ENCODE measurements at regions not wholly inside any gene's neighbourhood (a gene's known extent, or its start where the extent isn't known, plus 50 kb on each side); places are given as distances from the start of the nearest gene placed in this dataset.

DNA sequence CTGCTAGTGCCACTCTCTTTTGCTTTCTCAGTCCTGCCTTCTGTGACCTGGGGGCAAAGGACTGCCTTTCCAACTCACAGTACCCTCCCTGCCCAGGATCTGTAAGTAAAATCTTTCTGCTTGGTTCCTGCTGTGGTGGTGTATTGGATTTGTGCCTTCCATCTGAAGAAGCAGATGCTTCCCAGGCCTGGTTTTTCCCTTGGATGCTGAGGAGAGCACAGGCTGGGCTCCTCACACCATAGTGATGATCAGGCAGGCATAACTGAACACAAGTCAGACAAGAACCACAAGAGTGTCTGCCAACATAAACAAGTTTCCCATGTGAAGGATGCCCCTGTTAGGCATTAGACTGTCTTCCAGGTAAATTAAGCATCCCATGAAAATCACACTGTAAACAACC is 121.3 kb upstream of the NRXN1 start:
- no peak overlapping the region for H4K91ac ChIP-seq (ENCODE audit: low read depth, low read length, poor library complexity)
- H3K27me3 ChIP-seq (ENCODE audit: control insufficient read depth in 3 of 3, insufficient read depth in 3 of 3, low read depth in 1 of 3, low read length in 3 of 3) = no peaks in the 10 kb centered on the region
- H2BK12ac ChIP-seq (ENCODE audit: low read length) = no peak overlapping the region
- H2AFZ ChIP-seq (ENCODE audit: low read length) = no peak overlapping the region
- H3K4me1 ChIP-seq (ENCODE audit: control insufficient read depth in 2 of 2, insufficient read depth in 1 of 2, low read depth in 1 of 2, low read length in 2 of 2) = no peaks in the 10 kb centered on the region
- H3K23ac ChIP-seq (ENCODE audit: low read depth, low read length, poor library complexity) = no peak overlapping the region
- no peak overlapping the region for H4K8ac ChIP-seq (ENCODE audit: low read depth, low read length)
- no peak overlapping the region for H2BK15ac ChIP-seq (ENCODE audit: low read length)
- H3K9me3 ChIP-seq (replicated peaks in 1 of 2; ENCODE audit: control insufficient read depth in 2 of 2, insufficient read depth in 1 of 2, low read depth in 1 of 2, low read length in 2 of 2) = no peaks in the 10 kb centered on the region
- H2BK120ac ChIP-seq (ENCODE audit: low read depth, low read length) = no peak overlapping the region
- no peak overlapping the region for H3K27ac ChIP-seq (replicated peaks; ENCODE audit: low read length)
- no peak overlapping the region for H3K18ac ChIP-seq (ENCODE audit: low read length)
- H3K14ac ChIP-seq (ENCODE audit: low read length) = no peak overlapping the region
- no peaks in the 10 kb centered on the region for H3K36me3 ChIP-seq (replicated peaks in 1 of 2; ENCODE audit: control insufficient read depth in 2 of 2, insufficient read depth in 2 of 2, low read length in 2 of 2)
- no peak overlapping the region for H3K4ac ChIP-seq (ENCODE audit: low read length)
- no peak overlapping the region for H3K4me3 ChIP-seq (ENCODE audit: low read length in 2 of 2)
- H3K9ac ChIP-seq (ENCODE audit: low read depth, low read length, poor library complexity) = no peak overlapping the region
- DNase-seq (ENCODE audit: low spot score) = no peak
- no peaks in the 10 kb centered on the region for H3K79me1 ChIP-seq (ENCODE audit: low read depth, low read length)
- no peak overlapping the region for H3K4me2 ChIP-seq (ENCODE audit: insufficient read depth, low read length, poor library complexity, severe bottlenecking)
- H2AK5ac ChIP-seq (ENCODE audit: low read depth, low read length) = no peak overlapping the region
- H2BK5ac ChIP-seq (ENCODE audit: low read length) = no peak overlapping the region

DNA sequence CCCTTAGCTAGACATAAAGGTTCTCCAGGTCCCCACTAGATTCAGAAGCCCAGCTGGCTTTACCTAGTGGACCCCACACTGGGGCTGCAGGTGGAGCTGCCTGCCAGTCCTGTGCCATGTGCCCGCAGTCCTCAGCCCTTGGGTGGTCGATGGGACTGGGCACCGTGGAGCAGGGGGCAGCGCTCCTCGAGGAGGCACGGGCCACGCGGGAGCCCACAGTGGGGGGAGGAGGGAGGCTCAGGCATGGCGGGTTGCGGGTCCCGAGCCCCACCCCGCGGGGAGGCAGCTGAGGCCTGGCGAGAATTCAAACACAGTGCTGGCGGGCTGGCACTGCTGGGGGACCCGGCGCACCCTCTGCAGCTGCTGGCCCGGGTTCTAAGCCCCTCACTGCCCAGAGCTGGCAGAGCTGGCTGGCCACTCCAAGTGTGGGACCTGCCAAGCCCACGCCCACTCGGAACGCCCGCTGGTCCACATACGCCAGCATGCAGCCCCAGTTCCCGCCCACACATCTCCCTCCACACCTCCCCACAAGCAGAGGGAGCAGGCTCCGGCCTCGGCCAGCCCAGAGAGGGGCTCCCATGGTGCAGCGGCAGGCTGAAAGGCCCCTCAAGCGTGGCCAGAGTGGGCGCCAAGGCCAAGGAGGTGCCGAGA is 119.7 kb upstream of the NRXN1 start:
- no peak for DNase-seq (ENCODE audit: low spot score)
- Histone ChIP-seq H3K18ac (ENCODE audit: low read length) (no peak overlapping the region), H2BK15ac (ENCODE audit: low read length) (no peak overlapping the region), H3K9ac (ENCODE audit: low read depth, low read length, poor library complexity) (no peak overlapping the region), H3K9me3 (replicated peaks in 1 of 2; ENCODE audit: control insufficient read depth in 2 of 2, insufficient read depth in 1 of 2, low read depth in 1 of 2, low read length in 2 of 2) (no peaks in the 10 kb centered on the region), H3K36me3 (replicated peaks in 1 of 2; ENCODE audit: control insufficient read depth in 2 of 2, insufficient read depth in 2 of 2, low read length in 2 of 2) (no peaks in the 10 kb centered on the region), H3K27ac (replicated peaks; ENCODE audit: low read length) (no peak overlapping the region), H2BK5ac (ENCODE audit: low read length) (no peak overlapping the region), H3K4me1 (ENCODE audit: control insufficient read depth in 2 of 2, insufficient read depth in 1 of 2, low read depth in 1 of 2, low read length in 2 of 2) (no peaks in the 10 kb centered on the region), H4K91ac (ENCODE audit: low read depth, low read length, poor library complexity) (no peak overlapping the region), H3K4ac (ENCODE audit: low read length) (no peak overlapping the region), H2BK12ac (ENCODE audit: low read length) (no peak overlapping the region), H3K14ac (ENCODE audit: low read length) (peak overlapping the region; percentile 71), H4K8ac (ENCODE audit: low read depth, low read length) (no peak overlapping the region), H3K4me2 (ENCODE audit: insufficient read depth, low read length, poor library complexity, severe bottlenecking) (no peak overlapping the region), H3K27me3 (ENCODE audit: control insufficient read depth in 3 of 3, insufficient read depth in 3 of 3, low read depth in 1 of 3, low read length in 3 of 3) (no peaks in the 10 kb centered on the region), H2BK120ac (ENCODE audit: low read depth, low read length) (no peak overlapping the region), H3K79me1 (ENCODE audit: low read depth, low read length) (no peaks in the 10 kb centered on the region), H3K4me3 (ENCODE audit: low read length in 2 of 2) (peak overlapping the region in 1 of 2 donors; percentile 55), H2AK5ac (ENCODE audit: low read depth, low read length) (no peak overlapping the region), H2AFZ (ENCODE audit: low read length) (no peak overlapping the region), H3K23ac (ENCODE audit: low read depth, low read length, poor library complexity) (no peak overlapping the region)
- no CpG with 5 or more reads among the region's 30 CpGs for WGBS, 2 donors (ENCODE audit: extremely low coverage in 2 of 2, insufficient read length in 2 of 2, insufficient replicate concordance in 1 of 2)

DNA sequence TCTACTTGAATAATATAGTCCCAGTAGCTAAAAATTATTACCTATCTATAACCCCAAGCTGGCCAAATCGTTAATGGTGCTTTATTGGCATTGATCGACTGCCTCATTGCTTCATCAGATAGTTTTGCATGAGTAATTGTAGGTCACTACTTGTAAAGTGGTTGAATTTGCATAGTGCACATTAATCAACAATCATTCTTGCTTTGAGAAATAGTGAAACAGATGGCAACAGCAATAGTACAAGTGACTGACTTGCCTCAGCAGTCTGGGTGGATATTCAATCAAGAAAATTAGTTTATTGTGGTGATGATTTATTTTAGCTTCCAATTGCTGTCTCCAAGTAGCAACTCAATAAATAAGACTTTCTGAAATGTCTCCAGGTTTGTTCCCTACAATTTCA is 117.8 kb upstream of the NRXN1 start:
- no CpG with 5 or more reads among the region's 2 CpGs for WGBS, 2 donors (ENCODE audit: extremely low coverage in 2 of 2, insufficient read length in 2 of 2, insufficient replicate concordance in 1 of 2)
- no peak overlapping the region for H2AK5ac ChIP-seq (ENCODE audit: low read depth, low read length)
- H3K27me3 ChIP-seq (ENCODE audit: control insufficient read depth in 3 of 3, insufficient read depth in 3 of 3, low read depth in 1 of 3, low read length in 3 of 3) = no peaks in the 10 kb centered on the region
- H3K9ac ChIP-seq (ENCODE audit: low read depth, low read length, poor library complexity) = no peak overlapping the region
- H3K27ac ChIP-seq (replicated peaks; ENCODE audit: low read length) = no peak overlapping the region
- no peak overlapping the region for H2AFZ ChIP-seq (ENCODE audit: low read length)
- DNase-seq (ENCODE audit: low spot score) = no peak
- H3K4me1 ChIP-seq (ENCODE audit: control insufficient read depth in 2 of 2, insufficient read depth in 1 of 2, low read depth in 1 of 2, low read length in 2 of 2) = no peaks in the 10 kb centered on the region
- no peak overlapping the region for H3K4me2 ChIP-seq (ENCODE audit: insufficient read depth, low read length, poor library complexity, severe bottlenecking)
- H3K4ac ChIP-seq (ENCODE audit: low read length) = no peak overlapping the region
- H3K36me3 ChIP-seq (replicated peaks in 1 of 2; ENCODE audit: control insufficient read depth in 2 of 2, insufficient read depth in 2 of 2, low read length in 2 of 2) = no peaks in the 10 kb centered on the region
- H3K23ac ChIP-seq (ENCODE audit: low read depth, low read length, poor library complexity) = no peak overlapping the region
- H3K14ac ChIP-seq (ENCODE audit: low read length) = no peak overlapping the region
- H3K79me1 ChIP-seq (ENCODE audit: low read depth, low read length) = no peaks in the 10 kb centered on the region
- no peak overlapping the region for H3K4me3 ChIP-seq (ENCODE audit: low read length in 2 of 2)
- no peak overlapping the region for H2BK5ac ChIP-seq (ENCODE audit: low read length)
- H2BK15ac ChIP-seq (ENCODE audit: low read length) = no peak overlapping the region
- no peaks in the 10 kb centered on the region for H3K9me3 ChIP-seq (replicated peaks in 1 of 2; ENCODE audit: control insufficient read depth in 2 of 2, insufficient read depth in 1 of 2, low read depth in 1 of 2, low read length in 2 of 2)
- no peak overlapping the region for H3K18ac ChIP-seq (ENCODE audit: low read length)
- no peak overlapping the region for H2BK120ac ChIP-seq (ENCODE audit: low read depth, low read length)
- no peak overlapping the region for H4K8ac ChIP-seq (ENCODE audit: low read depth, low read length)
- no peak overlapping the region for H4K91ac ChIP-seq (ENCODE audit: low read depth, low read length, poor library complexity)
- no peak overlapping the region for H2BK12ac ChIP-seq (ENCODE audit: low read length)

DNA sequence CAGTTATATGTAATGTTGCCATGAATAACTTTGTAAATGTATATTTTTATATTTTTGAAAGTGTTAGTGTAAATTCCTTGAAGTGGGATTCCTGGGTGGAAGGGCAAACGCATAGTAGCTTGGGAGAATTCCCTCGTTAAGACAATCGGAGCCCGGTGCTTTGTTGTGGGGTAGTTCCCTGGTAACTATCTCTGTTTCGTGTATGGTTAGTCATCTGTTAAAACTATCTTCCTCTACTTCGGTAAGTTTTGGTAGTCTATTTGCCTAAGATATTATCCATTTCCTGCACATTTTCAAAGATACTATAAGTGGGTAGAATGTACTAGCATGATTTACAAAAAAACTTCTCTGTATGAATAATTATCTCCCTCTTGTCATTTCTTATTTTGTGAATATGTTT is 113.8 kb upstream of the NRXN1 start:
- Histone ChIP-seq H3K18ac (ENCODE audit: low read length) (no peak overlapping the region), H3K27me3 (ENCODE audit: control insufficient read depth in 3 of 3, insufficient read depth in 3 of 3, low read depth in 1 of 3, low read length in 3 of 3) (no peaks in the 10 kb centered on the region), H3K27ac (replicated peaks; ENCODE audit: low read length) (no peak overlapping the region), H3K9ac (ENCODE audit: low read depth, low read length, poor library complexity) (no peak overlapping the region), H2AK5ac (ENCODE audit: low read depth, low read length) (no peak overlapping the region), H3K4me2 (ENCODE audit: insufficient read depth, low read length, poor library complexity, severe bottlenecking) (no peak overlapping the region), H3K9me3 (replicated peaks in 1 of 2; ENCODE audit: control insufficient read depth in 2 of 2, insufficient read depth in 1 of 2, low read depth in 1 of 2, low read length in 2 of 2) (no peaks in the 10 kb centered on the region), H3K4ac (ENCODE audit: low read length) (no peak overlapping the region), H2BK5ac (ENCODE audit: low read length) (no peak overlapping the region), H2BK120ac (ENCODE audit: low read depth, low read length) (no peak overlapping the region), H4K8ac (ENCODE audit: low read depth, low read length) (no peak overlapping the region), H3K4me3 (ENCODE audit: low read length in 2 of 2) (no peak overlapping the region), H3K4me1 (ENCODE audit: control insufficient read depth in 2 of 2, insufficient read depth in 1 of 2, low read depth in 1 of 2, low read length in 2 of 2) (no peaks in the 10 kb centered on the region), H3K23ac (ENCODE audit: low read depth, low read length, poor library complexity) (no peak overlapping the region), H2AFZ (ENCODE audit: low read length) (no peak overlapping the region), H3K79me1 (ENCODE audit: low read depth, low read length) (no peaks in the 10 kb centered on the region), H4K91ac (ENCODE audit: low read depth, low read length, poor library complexity) (no peak overlapping the region), H2BK15ac (ENCODE audit: low read length) (no peak overlapping the region), H2BK12ac (ENCODE audit: low read length) (no peak overlapping the region), H3K36me3 (replicated peaks in 1 of 2; ENCODE audit: control insufficient read depth in 2 of 2, insufficient read depth in 2 of 2, low read length in 2 of 2) (no peaks in the 10 kb centered on the region), H3K14ac (ENCODE audit: low read length) (no peak overlapping the region)
- DNase-seq (ENCODE audit: low spot score) = no peak
- WGBS, 2 donors (ENCODE audit: extremely low coverage in 2 of 2, insufficient read length in 2 of 2, insufficient replicate concordance in 1 of 2) = no CpG with 5 or more reads among the region's 6 CpGs

Measured in neuronal stem cell (in vitro differentiated cells).